ENCODE measurements at regions not wholly inside any gene's neighbourhood (a gene's known extent, or its start where the extent isn't known, plus 50 kb on each side); places are given as distances from the start of the nearest gene placed in this dataset.

DNA sequence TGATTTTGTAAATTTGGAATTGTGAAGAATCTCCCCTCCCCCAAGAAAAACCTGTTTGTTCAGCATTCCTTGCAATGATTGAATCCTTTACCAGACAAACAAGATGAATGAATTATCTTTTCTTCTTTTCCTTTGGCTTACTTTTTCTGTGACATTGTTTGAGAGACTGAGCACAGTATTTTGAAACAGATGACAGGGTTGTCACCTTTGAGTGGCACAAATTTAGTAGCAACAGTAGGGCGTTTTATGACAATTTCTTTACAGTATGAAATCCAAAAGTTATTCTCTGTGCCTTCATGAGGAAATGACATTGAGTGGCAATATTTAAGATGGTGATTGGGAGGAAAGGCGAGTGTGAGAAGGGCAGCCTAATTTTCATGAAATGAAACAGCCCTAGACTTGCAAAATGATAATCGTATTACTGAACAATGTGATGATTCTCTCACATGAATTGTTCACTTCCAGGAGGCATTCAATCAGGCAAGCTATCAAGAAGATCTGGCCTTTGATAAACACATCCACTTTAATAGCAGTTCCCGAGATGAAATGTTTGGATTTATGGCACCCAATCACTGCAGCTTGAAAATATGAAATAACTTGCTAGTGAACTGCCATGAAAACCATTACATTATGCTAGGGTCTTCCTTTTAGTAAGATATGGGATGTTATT is 68.6 kb upstream of the SCEL start:
- Histone ChIP-seq H3K9me3 (ENCODE audit: control insufficient read depth, insufficient read depth, low read depth, low read length) (no peaks in the 10 kb centered on the region), H3K4me2 (ENCODE audit: extremely low read depth, insufficient read depth, low read length) (no peak overlapping the region), H2AFZ (ENCODE audit: low read length) (no peak overlapping the region), H3K4me3 (replicated peaks in 1 of 4; ENCODE audit: control extremely low read depth in 1 of 4, insufficient read depth in 1 of 4, low read depth in 3 of 4, low read length in 4 of 4) (no peak overlapping the region), H3K79me2 (ENCODE audit: control insufficient read depth, insufficient read depth, low read length) (no peaks in the 10 kb centered on the region), H4K20me1 (ENCODE audit: control insufficient read depth, extremely low read depth, insufficient read depth, low read length) (no peaks in the 10 kb centered on the region), H3K27me3 (ENCODE audit: control insufficient read depth, insufficient read depth, low read length) (no peaks in the 10 kb centered on the region), H3K4me1 (ENCODE audit: control insufficient read depth, extremely low read depth, insufficient read depth, low read length) (no peaks in the 10 kb centered on the region), H3K27ac (ENCODE audit: insufficient read depth, low read length) (no peak overlapping the region), H3K9ac (ENCODE audit: insufficient read depth, low read length) (no peak overlapping the region), H3K36me3 (ENCODE audit: control insufficient read depth, insufficient read depth, low read length) (no peaks in the 10 kb centered on the region)
- TF ChIP-seq EZH2 (IDR thresholded peaks at IDR 0.05; ENCODE audit: low read length, missing control alignments) = no peak
- TF ChIP-seq, protein P1, sequence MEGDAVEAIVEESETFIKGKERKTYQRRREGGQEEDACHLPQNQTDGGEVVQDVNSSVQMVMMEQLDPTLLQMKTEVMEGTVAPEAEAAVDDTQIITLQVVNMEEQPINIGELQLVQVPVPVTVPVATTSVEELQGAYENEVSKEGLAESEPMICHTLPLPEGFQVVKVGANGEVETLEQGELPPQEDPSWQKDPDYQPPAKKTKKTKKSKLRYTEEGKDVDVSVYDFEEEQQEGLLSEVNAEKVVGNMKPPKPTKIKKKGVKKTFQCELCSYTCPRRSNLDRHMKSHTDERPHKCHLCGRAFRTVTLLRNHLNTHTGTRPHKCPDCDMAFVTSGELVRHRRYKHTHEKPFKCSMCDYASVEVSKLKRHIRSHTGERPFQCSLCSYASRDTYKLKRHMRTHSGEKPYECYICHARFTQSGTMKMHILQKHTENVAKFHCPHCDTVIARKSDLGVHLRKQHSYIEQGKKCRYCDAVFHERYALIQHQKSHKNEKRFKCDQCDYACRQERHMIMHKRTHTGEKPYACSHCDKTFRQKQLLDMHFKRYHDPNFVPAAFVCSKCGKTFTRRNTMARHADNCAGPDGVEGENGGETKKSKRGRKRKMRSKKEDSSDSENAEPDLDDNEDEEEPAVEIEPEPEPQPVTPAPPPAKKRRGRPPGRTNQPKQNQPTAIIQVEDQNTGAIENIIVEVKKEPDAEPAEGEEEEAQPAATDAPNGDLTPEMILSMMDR (conservative IDR thresholded peaks at IDR 0.05 in 1 of 2, IDR thresholded peaks at IDR 0.05 in 1 of 2; ENCODE audit: low read depth in 1 of 2, low read length in 2 of 2) = no peak
- no peak for DNase-seq (ENCODE audit: low read depth in 2 of 2)

DNA sequence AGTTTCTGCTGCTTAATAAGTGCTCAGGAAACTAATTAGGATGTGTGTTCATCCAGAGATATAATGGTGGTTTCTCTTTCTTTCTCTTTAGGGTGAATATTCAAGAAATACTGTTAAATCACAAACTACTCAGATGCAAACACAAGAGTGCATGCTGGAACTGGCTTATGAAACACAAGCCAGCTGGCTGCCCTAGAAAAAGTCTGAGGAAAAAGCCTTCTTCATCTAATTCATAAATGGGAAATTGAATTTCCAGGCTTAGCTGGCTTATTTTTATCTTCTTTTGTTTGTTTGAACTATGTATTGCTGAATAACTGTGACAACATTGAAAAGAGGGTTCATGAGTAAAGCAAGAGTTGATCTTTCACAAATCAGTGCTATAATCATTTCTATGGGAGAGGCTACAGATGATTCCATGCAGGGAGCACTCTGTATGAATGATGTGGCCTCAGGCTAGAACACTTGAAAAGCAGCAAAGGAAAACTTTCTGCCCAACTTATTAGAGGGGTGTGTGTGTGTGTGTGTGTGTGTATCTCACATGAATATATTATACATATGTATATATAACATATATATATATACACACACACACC is 69.8 kb upstream of the SCEL start:
- no peaks in the 10 kb centered on the region for H4K20me1 ChIP-seq (ENCODE audit: control insufficient read depth, extremely low read depth, insufficient read depth, low read length)
- H3K4me3 ChIP-seq (replicated peaks in 1 of 4; ENCODE audit: control extremely low read depth in 1 of 4, insufficient read depth in 1 of 4, low read depth in 3 of 4, low read length in 4 of 4) = no peak overlapping the region
- no peaks in the 10 kb centered on the region for H3K36me3 ChIP-seq (ENCODE audit: control insufficient read depth, insufficient read depth, low read length)
- H3K27ac ChIP-seq (ENCODE audit: insufficient read depth, low read length) = no peak overlapping the region
- H3K4me1 ChIP-seq (ENCODE audit: control insufficient read depth, extremely low read depth, insufficient read depth, low read length) = no peaks in the 10 kb centered on the region
- H3K9ac ChIP-seq (ENCODE audit: insufficient read depth, low read length) = no peak overlapping the region
- no peak for TF ChIP-seq EZH2 (IDR thresholded peaks at IDR 0.05; ENCODE audit: low read length, missing control alignments)
- TF ChIP-seq, protein P1 (conservative IDR thresholded peaks at IDR 0.05 in 1 of 2, IDR thresholded peaks at IDR 0.05 in 1 of 2; ENCODE audit: low read depth in 1 of 2, low read length in 2 of 2) = no peak
- no peaks in the 10 kb centered on the region for H3K27me3 ChIP-seq (ENCODE audit: control insufficient read depth, insufficient read depth, low read length)
- H2AFZ ChIP-seq (ENCODE audit: low read length) = no peak overlapping the region
- no peak overlapping the region for H3K4me2 ChIP-seq (ENCODE audit: extremely low read depth, insufficient read depth, low read length)
- no peaks in the 10 kb centered on the region for H3K79me2 ChIP-seq (ENCODE audit: control insufficient read depth, insufficient read depth, low read length)
- no peak for DNase-seq (ENCODE audit: low read depth in 2 of 2)
- H3K9me3 ChIP-seq (ENCODE audit: control insufficient read depth, insufficient read depth, low read depth, low read length) = no peaks in the 10 kb centered on the region

DNA sequence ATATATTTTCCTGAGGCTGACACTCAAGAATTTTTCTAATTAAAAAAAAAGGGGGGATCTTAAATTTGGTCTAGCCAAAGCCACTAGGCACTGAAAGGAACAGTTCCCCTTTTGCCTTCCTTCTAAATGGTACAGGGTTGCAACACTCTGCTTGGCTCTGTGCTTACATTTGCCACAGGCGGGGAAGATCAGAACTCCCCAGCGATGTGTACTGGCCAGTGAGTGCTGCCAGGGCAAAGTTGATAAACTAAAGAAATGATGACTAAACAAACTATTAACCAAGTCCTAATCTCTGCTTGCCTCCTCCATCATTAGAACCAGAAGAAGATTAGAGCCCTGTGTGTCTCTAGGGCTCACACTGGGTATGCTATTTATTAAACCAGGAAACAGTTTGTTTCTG is 75.3 kb upstream of the SCEL start:
- TF ChIP-seq, protein P1 (conservative IDR thresholded peaks at IDR 0.05 in 1 of 2, IDR thresholded peaks at IDR 0.05 in 1 of 2; ENCODE audit: low read depth in 1 of 2, low read length in 2 of 2) = no peak
- TF ChIP-seq EZH2 (IDR thresholded peaks at IDR 0.05; ENCODE audit: low read length, missing control alignments) = no peak
- Histone ChIP-seq H3K4me1 (ENCODE audit: control insufficient read depth, extremely low read depth, insufficient read depth, low read length) (no peaks in the 10 kb centered on the region), H3K27me3 (ENCODE audit: control insufficient read depth, insufficient read depth, low read length) (peaks cover 4% of the 10 kb centered on the region), H3K4me3 (replicated peaks in 1 of 4; ENCODE audit: control extremely low read depth in 1 of 4, insufficient read depth in 1 of 4, low read depth in 3 of 4, low read length in 4 of 4) (no peak overlapping the region), H3K79me2 (ENCODE audit: control insufficient read depth, insufficient read depth, low read length) (no peaks in the 10 kb centered on the region), H3K9ac (ENCODE audit: insufficient read depth, low read length) (no peak overlapping the region), H4K20me1 (ENCODE audit: control insufficient read depth, extremely low read depth, insufficient read depth, low read length) (no peaks in the 10 kb centered on the region), H3K36me3 (ENCODE audit: control insufficient read depth, insufficient read depth, low read length) (no peaks in the 10 kb centered on the region), H3K27ac (ENCODE audit: insufficient read depth, low read length) (no peak overlapping the region), H3K9me3 (ENCODE audit: control insufficient read depth, insufficient read depth, low read depth, low read length) (no peaks in the 10 kb centered on the region), H3K4me2 (ENCODE audit: extremely low read depth, insufficient read depth, low read length) (no peak overlapping the region), H2AFZ (ENCODE audit: low read length) (no peak overlapping the region)
- peak in 1 of 2 donors; percentile 3 for DNase-seq (ENCODE audit: low read depth in 2 of 2)
